MCF 10A (cell line): ENCODE measurements at regions not wholly inside any gene's neighbourhood (a gene's known extent, or its start where the extent isn't known, plus 50 kb on each side); places are given as distances from the start of the nearest gene placed in this dataset.

ENCODE experiments used
- BruUV-seq: library from RNA; stranded (reverse); fragments of 400-500 nt; replicated peaks from 2 replicates; lab custom pipeline; 2021; lab: Mats Ljungman, UMichigan
- CTCF ChIA-PET: fragments of 300-600 bp; sonication (Branson Sonifier 250); formaldehyde crosslinking; extraction: SDS; loops from one replicate; lab custom pipeline; 2021; ENCODE audit warnings: antibody characterized with exemption, inconsistent platforms; lab: Yijun Ruan, JAX
- POLR2A ChIA-PET: fragments of 300-600, 350-650 bp; sonication (Branson Sonifier 250); formaldehyde crosslinking; extraction: SDS; loops from one replicate; lab custom pipeline; 2020; ENCODE audit warnings: antibody characterized with exemption, inconsistent platforms; lab: Yijun Ruan, JAX
- DNase-seq: peaks from one replicate; pipeline ENCODE4 v3.0.0-alpha.2; 2018; ENCODE audit not compliant: unreplicated experiment
- H3K27ac Mint-ChIP-seq: one replicate; pipeline ENCODE4 v1.8.0; 2022; ENCODE audit warnings: mild to moderate bottlenecking, low read depth, mixed read lengths; ENCODE audit not compliant: unreplicated experiment
- H3K27me3 Mint-ChIP-seq: one replicate; pipeline ENCODE4 v1.8.0; 2022; ENCODE audit warnings: mixed read lengths; ENCODE audit not compliant: insufficient read depth, unreplicated experiment
- H3K36me3 Mint-ChIP-seq: one replicate; pipeline ENCODE4 v1.8.0; 2022; ENCODE audit warnings: mild to moderate bottlenecking, moderate library complexity, mixed read lengths; ENCODE audit not compliant: insufficient read depth, unreplicated experiment
- H3K4me1 Mint-ChIP-seq: one replicate; pipeline ENCODE4 v1.8.0; 2022; ENCODE audit warnings: mixed read lengths; ENCODE audit not compliant: insufficient read depth, unreplicated experiment
- H3K4me3 Mint-ChIP-seq: one replicate; pipeline ENCODE4 v1.8.0; 2022; ENCODE audit warnings: mild to moderate bottlenecking, moderate library complexity, mixed read lengths; ENCODE audit not compliant: unreplicated experiment
- H3K9me3 Mint-ChIP-seq: one replicate; pipeline ENCODE4 v1.8.0; 2022; ENCODE audit warnings: mixed read lengths; ENCODE audit not compliant: unreplicated experiment
- CTCF ChIP-seq: fragments of 200-600 bp; IDR thresholded peaks from one replicate; pipeline ENCODE4 v1.8.0; 2022; ENCODE audit warnings: antibody characterized with exemption, mild to moderate bottlenecking; ENCODE audit not compliant: unreplicated experiment
- intact Hi-C: fragments of 100-400 bp; cut with micrococcal nuclease; formaldehyde crosslinking; loops from 2 replicates; pipeline ENCODE4 v1.14.1; 2022

- H3K9me3 Mint-ChIP-seq: peaks cover 17% of the 10 kb centered on the region
- H3K4me3 Mint-ChIP-seq: no peak overlapping the region
- CTCF ChIA-PET: interaction anchor here (0.6 to 1.7 kb wide), 4 partner anchors 9 to 911 kb away, joined by 3 to 7 read pairs (median 4); no protein-coding TSS in a partner anchor
- DNase-seq: no peak
- H3K27me3 Mint-ChIP-seq: no peaks in the 10 kb centered on the region
- BruUV-seq: no TSS peak
- TF ChIP-seq CTCF: no peak
- no peaks in the 10 kb centered on the region for H3K4me1 Mint-ChIP-seq
- H3K36me3 Mint-ChIP-seq: no peaks in the 10 kb centered on the region
- intact Hi-C loops: no loop called here
- H3K27ac Mint-ChIP-seq: no peak overlapping the region
- POLR2A ChIA-PET: no interaction called here
These were observed 296.8 kb upstream of the ZP4 start for GRCh38 chr1:238187575-238187949.

DNA sequence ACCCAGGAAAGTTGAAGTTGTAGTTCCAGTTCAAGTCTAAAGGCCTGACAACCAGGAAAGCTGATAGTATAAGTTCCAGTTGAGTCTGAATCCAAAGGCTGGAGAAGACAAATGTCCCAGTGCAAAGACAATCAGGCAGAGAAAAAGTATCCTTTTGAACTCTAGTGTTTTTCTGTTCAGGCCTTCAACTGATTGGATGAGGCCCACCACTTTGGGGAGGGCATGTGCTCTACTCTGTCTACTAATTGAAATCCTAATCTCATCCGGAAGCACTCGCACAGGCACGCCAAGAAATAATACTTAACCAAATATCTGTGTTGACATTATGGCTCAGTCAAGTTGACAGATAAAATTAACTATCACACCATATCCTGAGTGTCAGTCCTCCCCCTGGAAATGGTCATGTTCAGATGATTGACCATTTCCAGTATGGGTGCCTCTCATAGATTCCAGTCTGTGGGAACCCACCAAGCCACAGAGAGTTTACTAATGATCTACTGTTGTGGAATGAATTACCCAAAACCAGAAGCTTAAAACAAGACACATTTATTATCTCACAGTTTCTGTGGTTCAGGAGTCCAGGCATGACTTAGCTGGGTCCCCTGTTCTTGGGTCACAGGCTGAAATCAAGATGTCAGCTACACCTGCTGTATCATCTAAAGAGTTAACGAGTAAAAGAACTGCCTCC is 296.3 kb upstream of the ZP4 start:
- Mint-ChIP-seq H3K4me3 (no peak overlapping the region), H3K36me3 (no peaks in the 10 kb centered on the region), H3K9me3 (peaks cover 17% of the 10 kb centered on the region), H3K27me3 (no peaks in the 10 kb centered on the region), H3K27ac (no peak overlapping the region), H3K4me1 (no peaks in the 10 kb centered on the region)
- no peak for TF ChIP-seq CTCF
- DNase-seq: no peak
- BruUV-seq: no TSS peak
- ChIA-PET CTCF (interaction anchor here (1.0 to 1.7 kb wide), 2 partner anchors 9 to 322 kb away, joined by 3 to 7 read pairs; no protein-coding TSS in a partner anchor), POLR2A (no interaction called here)
- intact Hi-C loops: no loop called here

- peak; percentile 57 for DNase-seq
- BruUV-seq: no TSS peak
- ChIA-PET POLR2A (no interaction called here), CTCF (interaction anchor here (0.7 to 2.1 kb wide), 2 partner anchors 9 to 25 kb away, joined by 4 to 7 read pairs; no protein-coding TSS in a partner anchor)
- H3K36me3 Mint-ChIP-seq: no peaks in the 10 kb centered on the region
- TF ChIP-seq CTCF: no peak
- no peaks in the 10 kb centered on the region for H3K9me3 Mint-ChIP-seq
- peaks cover 11% of the 10 kb centered on the region for H3K4me1 Mint-ChIP-seq
- intact Hi-C loops: no loop called here
- H3K27me3 Mint-ChIP-seq: no peaks in the 10 kb centered on the region
- peak overlapping the region; percentile 69 for H3K27ac Mint-ChIP-seq
- H3K4me3 Mint-ChIP-seq: no peak overlapping the region
These were observed 287.4 kb upstream of the ZP4 start for GRCh38 chr1:238177960-238178645.

DNA sequence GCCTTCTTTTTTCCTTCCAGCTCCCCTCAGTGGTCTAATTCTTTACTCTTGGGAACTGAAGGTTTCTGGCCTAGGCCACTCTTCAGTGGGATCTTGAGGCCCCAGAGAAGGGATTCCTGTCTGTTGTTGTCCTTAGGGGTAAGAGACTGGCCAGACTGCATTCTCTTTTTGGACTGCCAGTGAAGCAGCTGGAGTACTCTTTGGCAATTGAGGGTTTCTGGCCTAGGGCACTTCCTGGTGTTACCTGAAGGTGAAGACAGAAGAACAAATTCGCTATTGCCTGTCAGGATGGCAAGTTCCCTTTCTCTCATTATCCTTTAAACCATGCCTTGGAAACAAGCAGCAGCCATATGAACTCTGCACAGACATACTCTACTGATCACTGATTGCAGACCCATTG is 286.6 kb upstream of the ZP4 start:
- H3K4me3 Mint-ChIP-seq: no peak overlapping the region
- intact Hi-C loops: no loop called here
- peak; percentile 19 for DNase-seq
- CTCF ChIA-PET: interaction anchor here (2.1 kb wide), 1 partner anchor 10 kb away, joined by 7 read pairs; no protein-coding TSS in a partner anchor
- peak overlapping the region; percentile 69 for H3K27ac Mint-ChIP-seq
- no peaks in the 10 kb centered on the region for H3K27me3 Mint-ChIP-seq
- no TSS peak for BruUV-seq
- H3K9me3 Mint-ChIP-seq: no peaks in the 10 kb centered on the region
- no peaks in the 10 kb centered on the region for H3K36me3 Mint-ChIP-seq
- H3K4me1 Mint-ChIP-seq: peaks cover 11% of the 10 kb centered on the region
- TF ChIP-seq CTCF: no peak
- POLR2A ChIA-PET: no interaction called here
